ENCODE measurements at regions not wholly inside any gene's neighbourhood (a gene's known extent, or its start where the extent isn't known, plus 50 kb on each side); places are given as distances from the start of the nearest gene placed in this dataset.

GRCh38 chr7:145269418-145270161 is 433.7 kb upstream of the TPK1 start:
- no peak for TF ChIP-seq CTCF (IDR thresholded peaks at IDR 0.05; ENCODE audit: low read depth, low read length)
- TF ChIP-seq EZH2phosphoT487 (IDR thresholded peaks at IDR 0.05; ENCODE audit: low read depth) = no peak
